Muscle of back (tissue), 3 donors: ENCODE measurements at regions not wholly inside any gene's neighbourhood (a gene's known extent, or its start where the extent isn't known, plus 50 kb on each side); places are given as distances from the start of the nearest gene placed in this dataset.

Experiments used
- DNase-seq, 3 donors: peaks; one replicate each; pipeline versions ENCODE4 v3.0.0 to v3.0.0-alpha.2; 2013

GRCh38 chr4:110886270-110886669, 263.4 kb upstream of the PITX2 start:
- no peak for DNase-seq

DNA sequence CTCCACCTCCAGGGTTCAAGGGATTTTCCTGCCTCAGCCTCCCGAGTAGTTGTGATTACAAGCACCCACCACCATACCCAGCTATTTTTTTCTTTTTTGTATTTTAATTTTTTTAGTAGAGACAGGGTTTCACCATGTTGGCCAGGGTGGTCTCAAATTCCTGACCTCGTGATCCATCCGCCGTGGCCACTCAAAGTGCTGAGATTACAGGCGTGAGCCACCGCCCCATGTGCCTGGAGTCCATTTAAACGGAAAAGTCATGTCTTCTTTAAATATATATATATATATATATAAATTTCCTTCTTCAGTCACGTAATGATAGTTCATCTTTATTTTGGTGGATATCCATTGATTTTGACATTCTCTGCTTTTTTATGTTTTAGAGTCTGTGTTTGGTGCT, 264.0 kb upstream of the PITX2 start:
- DNase-seq: no peak

DNA sequence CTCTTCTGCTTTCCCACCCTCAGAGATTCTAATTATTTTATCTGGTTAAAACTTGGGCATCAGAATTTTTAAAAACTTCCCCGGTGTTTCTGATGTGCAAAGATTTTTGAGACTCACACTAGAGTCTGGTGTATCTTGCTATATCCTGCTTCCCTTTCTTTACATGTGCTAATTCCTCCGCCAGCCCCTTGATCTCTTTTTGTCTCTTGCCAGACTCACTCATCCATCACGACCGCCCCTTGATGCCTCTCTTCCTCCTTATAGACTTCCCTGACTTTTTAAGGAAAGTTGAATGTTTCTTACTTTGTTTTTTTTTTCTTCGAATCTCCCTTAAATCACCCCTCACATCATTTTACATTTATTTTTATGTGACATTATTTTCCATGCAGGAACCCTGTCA, 274.9 kb upstream of the PITX2 start:
- no peak for DNase-seq

GRCh38 chr4:110898290-110898689, 275.4 kb upstream of the PITX2 start:
- DNase-seq: no peak

DNA sequence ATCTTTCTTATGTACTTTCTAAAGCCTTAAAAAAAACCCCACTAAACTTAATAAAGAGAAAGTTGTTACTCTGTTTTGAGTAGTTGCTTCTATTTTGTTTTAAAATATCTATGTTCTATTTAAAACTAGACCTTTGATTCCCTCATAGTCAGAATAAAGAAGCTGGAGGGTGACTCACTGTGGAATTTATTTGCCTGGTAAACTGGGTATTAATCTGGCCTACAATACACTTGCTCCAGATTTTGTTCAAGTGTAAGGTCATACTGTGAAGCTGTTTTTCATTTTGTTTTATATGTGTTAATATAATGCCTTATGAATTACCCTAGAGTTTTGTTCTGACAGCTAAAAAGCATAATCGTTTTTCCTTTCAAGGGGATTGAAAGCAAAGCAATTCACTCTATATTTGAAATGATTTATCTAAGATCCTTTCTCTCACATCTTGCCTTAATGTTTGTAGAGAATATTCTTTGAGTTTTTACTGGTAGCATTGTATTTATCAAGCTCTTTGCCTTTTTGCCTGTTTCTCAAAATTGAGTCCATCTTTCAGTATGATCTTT, 277.4 kb upstream of the PITX2 start:
- DNase-seq: no peak

DNA sequence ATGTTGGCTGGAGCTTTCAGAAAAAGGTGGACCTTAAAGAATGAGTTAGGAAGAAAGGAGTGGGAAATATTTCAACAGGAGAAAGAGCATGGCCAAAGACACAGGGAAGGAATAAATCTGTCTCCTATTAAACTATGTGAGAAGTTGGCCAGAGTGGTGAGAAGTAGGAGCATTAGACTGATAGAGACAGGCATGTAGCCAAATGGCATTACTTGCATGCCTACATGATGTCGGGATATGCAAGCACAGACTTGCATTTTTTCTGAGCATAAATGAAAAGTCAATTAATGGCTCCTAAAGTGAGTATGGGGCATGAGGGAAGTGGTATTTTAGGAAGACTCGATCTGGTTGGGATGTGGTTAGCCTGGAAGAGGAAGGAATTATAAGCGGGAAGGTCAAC, 279.6 kb upstream of the PITX2 start:
- DNase-seq: peak in 1 of 3 donors; percentile 20

GRCh38 chr4:110904435-110905065, 281.7 kb upstream of the PITX2 start:
- peak in 1 of 3 donors; percentile 7 for DNase-seq

DNA sequence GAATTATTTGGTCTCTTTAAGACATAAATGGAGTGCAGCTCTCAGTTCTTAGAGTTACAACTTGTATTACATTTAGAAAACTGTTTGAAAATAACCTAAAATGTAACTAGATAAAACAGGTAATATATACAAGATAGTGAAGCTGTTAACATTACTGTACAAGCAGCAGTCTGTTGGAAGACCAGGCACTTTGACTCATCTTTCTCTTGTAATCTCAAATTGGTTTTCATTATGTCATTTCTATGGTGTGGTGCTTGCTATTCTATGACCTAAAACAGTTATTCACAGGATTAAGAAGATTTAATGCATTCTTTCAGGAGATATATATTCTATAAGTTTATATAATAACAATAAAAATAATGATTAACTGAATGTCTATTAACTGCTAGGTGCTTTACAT, 282.5 kb upstream of the PITX2 start:
- DNase-seq: no peak

DNA sequence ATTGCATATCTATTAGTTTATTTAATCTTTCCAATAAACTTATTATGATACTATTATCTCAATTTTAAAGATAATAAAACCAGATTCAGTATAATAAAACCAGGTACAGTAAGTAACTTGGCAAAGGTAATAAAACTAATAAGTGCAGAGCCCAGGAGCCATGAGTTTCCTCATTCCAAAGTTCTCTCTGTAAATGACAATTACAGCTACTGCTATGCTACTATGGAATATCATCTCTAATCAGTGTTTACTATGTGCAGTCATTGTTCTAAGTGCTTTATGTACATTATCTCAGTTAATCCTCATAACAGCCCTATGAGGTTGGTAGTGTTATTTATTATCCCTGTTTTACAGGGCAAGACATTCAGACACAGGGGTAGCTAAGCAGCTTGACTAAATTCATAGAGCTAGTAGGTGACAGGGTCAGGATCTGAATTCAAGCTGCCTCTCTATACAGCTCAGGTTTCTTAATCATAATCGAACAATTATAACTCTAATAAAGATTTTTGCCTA, 285.0 kb upstream of the PITX2 start:
- DNase-seq: no peak

GRCh38 chr4:110914791-110915190, 291.9 kb upstream of the PITX2 start:
- DNase-seq: no peak

DNA sequence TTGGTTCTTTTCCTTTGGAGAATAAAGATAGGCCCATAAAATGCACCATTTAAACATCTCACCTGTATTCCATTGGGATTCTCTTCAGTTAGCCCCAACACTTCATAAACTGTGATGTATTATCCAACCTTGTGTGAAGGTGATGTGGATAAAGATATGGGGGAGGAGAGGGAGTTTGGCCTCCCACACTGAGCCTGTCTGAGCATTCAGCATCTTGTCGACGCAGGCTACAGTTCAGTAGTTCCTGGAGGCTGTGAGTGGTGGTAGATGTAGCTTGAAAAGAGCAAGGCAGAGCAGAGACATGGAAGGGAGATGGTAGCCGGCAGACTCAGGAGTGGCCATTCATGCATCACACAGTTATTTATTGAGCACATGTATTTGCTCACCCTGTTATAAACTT, 292.4 kb upstream of the PITX2 start:
- DNase-seq: no peak

GRCh38 chr4:110916505-110916904, 293.6 kb upstream of the PITX2 start:
- DNase-seq: no peak

DNA sequence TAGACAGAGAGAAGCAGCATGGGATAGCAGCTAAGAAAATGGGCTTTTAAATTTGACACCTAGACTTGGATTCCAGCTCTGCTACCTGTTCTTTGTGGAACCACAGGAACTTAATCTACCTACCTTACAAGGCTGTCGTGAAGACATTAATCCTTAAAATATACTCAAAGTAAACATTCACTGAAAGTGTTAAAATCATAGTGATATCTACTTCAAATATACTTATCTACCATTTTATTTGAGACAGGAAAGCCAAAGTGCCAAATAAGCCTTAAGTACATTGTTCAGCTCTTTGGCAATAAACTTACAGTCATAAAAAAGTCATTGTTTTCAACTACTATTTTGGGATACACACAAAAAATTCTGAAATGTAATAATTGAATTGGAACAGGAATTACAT, 295.0 kb upstream of the PITX2 start:
- no peak for DNase-seq

DNA sequence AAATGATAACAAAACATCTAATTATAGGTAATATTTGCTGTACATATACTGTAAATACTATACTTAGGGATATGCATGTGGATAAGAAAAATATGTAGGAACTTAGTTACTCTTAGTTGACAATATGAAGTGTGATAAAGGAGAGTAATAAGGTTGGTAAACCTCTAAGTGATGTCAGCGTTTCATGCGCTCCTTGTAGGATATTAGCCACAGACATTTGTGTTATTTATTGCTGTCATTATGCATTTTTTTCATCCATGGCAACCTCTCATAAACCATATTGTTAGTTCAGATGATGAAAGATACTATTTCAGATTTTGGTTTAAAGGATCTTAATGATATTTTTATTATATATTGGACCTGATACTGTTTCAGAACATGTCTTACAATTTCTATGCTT, 298.1 kb upstream of the PITX2 start:
- no peak for DNase-seq

DNA sequence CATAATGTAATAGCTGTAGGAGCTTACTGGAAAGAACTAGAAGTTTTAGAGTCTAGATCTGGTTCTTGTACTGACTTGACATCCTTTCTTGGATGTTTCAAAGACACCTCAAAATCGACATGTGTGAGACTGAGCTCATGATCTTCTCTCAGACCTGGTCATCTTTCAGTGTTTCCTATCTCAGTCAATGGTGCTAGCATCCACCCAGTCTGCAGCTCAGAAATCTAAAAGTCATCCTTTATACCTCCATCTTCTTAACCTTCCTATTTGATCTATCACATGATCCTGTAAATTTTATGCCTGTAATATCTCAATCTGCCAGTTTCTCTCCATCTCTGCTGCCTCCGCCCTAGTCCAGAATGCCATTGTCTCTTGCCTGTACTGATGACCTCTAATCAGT, 301.9 kb upstream of the PITX2 start:
- no peak for DNase-seq

DNA sequence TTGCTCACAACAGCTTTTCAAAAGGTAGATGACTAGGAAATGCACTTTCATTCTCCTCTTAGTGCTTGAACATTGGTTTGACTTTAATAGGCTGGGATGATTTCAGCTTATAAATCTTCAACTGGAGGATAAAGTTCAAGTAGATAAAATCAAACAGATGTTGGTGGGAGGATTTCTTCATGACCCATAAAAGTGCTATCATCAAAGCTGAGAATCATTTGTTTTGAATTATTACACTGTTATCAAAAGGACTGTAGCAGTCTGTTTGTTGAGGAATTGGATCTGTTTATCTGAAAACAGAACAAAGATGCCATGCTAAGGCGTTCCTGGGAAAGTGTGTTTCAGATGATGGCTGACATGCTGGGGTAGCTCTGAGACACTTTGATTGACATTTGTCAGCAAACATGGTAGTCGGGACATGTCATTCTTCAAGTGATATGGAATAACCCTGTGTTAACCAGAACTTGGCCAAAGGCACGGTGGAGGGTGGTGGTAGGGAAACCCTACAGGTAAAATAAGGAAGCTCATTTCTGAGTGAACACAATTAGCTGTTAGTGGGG, 304.0 kb upstream of the PITX2 start:
- no peak for DNase-seq

GRCh38 chr4:110933341-110933740, 310.5 kb upstream of the PITX2 start:
- no peak for DNase-seq

- DNase-seq: no peak
Observed at GRCh38 chr4:110944501-110944900, 321.6 kb upstream of the PITX2 start.

DNA sequence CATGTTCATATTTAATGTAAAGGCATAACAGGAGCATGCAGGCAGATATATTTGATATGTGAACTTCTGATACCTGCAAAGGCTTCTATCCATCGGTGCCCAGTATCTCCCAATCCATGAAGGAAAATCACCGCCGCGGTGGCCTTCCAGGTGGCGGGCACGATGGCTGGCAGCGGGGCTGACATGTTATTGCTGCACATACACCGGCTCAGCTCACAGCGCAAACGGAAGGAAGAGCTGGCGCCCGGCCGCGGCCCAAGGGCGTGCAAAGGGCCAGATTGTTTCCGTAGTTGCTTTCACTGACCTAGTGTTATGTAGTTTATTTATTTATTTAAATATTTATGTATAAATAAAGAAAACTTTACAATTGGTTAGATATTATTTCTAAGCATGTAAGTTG, 322.7 kb upstream of the PITX2 start:
- DNase-seq: no peak

DNA sequence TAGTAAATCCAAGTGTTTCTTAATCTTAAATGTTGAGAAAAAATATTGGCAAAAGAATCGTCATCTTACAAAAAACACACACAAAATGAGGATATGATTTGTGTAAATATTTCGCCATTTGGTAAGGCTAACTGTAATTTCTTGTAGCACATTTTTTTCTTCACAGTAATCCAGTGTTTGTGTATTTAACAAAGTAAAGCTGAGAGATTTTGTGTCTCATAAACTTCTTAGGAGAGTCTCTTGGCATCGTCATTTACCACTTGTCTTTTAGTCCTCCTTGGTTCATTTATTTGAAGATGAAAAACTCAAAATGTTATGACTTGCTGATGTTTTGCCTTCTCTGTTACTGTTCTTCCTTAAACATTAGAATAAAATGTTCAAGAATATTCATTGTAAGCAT, 326.7 kb upstream of the PITX2 start:
- DNase-seq: no peak

- DNase-seq: no peak
Observed at GRCh38 chr4:110950731-110951130, 327.9 kb upstream of the PITX2 start.

GRCh38 chr4:110953191-110953590, 330.3 kb upstream of the PITX2 start:
- DNase-seq: no peak

DNA sequence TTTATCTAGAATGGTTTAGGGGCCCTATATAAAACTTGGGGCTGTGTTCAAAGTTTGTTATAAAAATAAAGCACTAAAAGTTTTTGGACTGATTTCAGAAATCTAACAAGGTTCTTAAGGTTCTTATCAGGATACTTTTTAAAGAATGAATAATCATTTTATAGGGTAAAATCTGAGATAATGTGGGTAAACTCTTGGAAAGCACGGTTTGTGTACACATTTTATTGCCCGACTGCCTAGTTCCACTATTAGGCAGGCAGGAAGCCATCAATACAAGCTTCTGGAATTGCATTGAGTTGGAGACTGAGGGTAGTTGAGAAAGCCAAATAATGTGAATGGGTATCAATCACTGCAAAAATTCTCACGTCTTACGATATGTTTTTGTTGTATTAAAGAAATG, 331.0 kb upstream of the PITX2 start:
- no peak for DNase-seq

- no peak for DNase-seq
Observed at GRCh38 chr4:110955748-110956147, 332.9 kb upstream of the PITX2 start.
